H1 (cell line): ENCODE measurements at regions not wholly inside any gene's neighbourhood (a gene's known extent, or its start where the extent isn't known, plus 50 kb on each side); places are given as distances from the start of the nearest gene placed in this dataset.

ENCODE experiments used
- RBBP5 ChIP-seq: IDR thresholded peaks from 2 replicates; pipeline ENCODE4 v1.7.1; 2012; ENCODE audit warnings: low read depth, mild to moderate bottlenecking, inconsistent platforms, low read length, moderate library complexity, borderline replicate concordance
- SIRT6 ChIP-seq: IDR thresholded peaks from one replicate; pipeline ENCODE4 v1.7.1; 2012; ENCODE audit warnings: low read length, inconsistent platforms
- SP2 ChIP-seq: IDR thresholded peaks from 2 replicates; pipeline ENCODE4 v1.6.1; 2012; ENCODE audit warnings: mild to moderate bottlenecking, low read length, inconsistent platforms
- TBP ChIP-seq: IDR thresholded peaks from 2 replicates; pipeline ENCODE4 v1.6.1; 2011; ENCODE audit warnings: low read depth, low read length, improper control_type of control experiment

- TF ChIP-seq TBP = no peak
- TF ChIP-seq SIRT6 = no peak
- no peak for TF ChIP-seq RBBP5
- TF ChIP-seq SP2 = no peak
- TF ChIP-seq, all 59 proteins: peak for 0
Observed at GRCh38 chr3:156619376-156619775, 55.0 kb upstream of the TIPARP start (continued).
